GM21737 (cell line): ENCODE measurements at regions not wholly inside any gene's neighbourhood (a gene's known extent, or its start where the extent isn't known, plus 50 kb on each side); places are given as distances from the start of the nearest gene placed in this dataset.
"Not testable (repeated sequence)": the region's sequence is repeated elsewhere in the genome, so short reads cannot be mapped to it uniquely, and the experiment has no call there.

ENCODE experiments used
- ATAC-seq: cut with Tn5 transposase; IDR thresholded peaks from one replicate; pipeline ENCODE4 v1.9.1; 2021; ENCODE audit warnings: mild to moderate bottlenecking, moderate library complexity; ENCODE audit not compliant: unreplicated experiment

- ATAC-seq = no peak
These were observed 357.8 kb downstream of the TMEM167A start for GRCh38 chr5:82719368-82719767.

DNA sequence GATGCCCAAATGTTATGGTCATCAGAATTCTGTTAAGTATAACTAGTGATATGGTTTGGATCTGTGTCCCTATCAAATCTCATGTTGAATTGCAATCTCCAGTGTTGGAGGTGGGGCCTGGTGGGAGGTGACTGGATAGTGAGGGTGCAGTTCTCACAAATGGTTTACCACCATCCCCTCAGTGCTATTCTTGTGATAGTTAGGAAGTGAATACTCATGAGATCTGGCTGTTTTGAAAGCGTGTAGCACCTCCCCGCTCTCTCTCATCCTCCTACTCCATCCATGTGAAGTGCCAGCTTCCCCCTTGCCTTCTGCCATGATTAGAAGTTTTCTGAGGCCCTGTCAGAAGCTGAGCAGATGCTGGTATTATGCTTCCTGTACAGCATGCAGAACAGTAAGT lies 359.5 kb downstream of the TMEM167A start:
- ATAC-seq = no peak

- ATAC-seq = not testable (repeated sequence)
These were observed 362.5 kb downstream of the TMEM167A start for GRCh38 chr5:82714732-82715131.

DNA sequence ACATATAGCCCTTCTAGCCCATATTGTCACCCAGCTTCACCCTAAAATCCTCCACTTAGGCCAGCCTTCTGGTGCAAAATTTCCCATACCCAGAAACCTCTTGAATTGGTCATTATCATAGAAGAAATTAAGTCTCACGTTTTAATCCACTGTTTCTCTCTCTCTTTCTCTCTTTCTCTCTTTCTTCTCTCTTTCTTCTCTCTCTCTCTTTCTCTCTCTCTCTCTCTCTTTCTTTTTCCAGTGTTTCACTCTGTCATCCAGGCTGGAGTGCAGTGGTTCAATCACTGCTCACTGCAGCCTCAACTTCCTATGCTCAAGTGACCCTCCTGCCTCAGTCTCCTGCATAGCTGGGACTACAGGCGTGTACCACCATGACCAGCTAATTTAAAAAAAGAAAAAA lies 363.4 kb downstream of the TMEM167A start:
- no peak for ATAC-seq

GRCh38 chr5:82707741-82708140 lies 369.5 kb downstream of the TMEM167A start:
- no peak for ATAC-seq

DNA sequence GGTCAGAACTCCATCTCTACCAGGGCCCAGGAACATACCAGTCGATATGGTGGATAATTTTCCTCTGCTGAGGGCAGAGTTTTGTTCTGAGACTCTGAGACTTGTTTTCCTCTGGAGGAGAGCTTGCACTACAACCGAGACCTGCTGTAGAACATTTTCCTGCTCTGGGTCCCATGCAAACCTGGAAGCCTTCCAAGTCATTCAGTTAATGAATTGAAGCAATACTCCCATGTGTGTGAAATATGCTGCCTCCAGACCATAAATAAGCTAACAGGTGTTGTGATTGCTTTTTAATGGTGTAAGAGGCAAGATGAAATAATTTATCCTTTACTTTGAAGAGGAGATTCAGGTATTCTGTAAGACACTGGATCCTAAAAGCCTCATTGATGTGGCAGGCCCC lies 372.8 kb downstream of the TMEM167A start:
- ATAC-seq = no peak

DNA sequence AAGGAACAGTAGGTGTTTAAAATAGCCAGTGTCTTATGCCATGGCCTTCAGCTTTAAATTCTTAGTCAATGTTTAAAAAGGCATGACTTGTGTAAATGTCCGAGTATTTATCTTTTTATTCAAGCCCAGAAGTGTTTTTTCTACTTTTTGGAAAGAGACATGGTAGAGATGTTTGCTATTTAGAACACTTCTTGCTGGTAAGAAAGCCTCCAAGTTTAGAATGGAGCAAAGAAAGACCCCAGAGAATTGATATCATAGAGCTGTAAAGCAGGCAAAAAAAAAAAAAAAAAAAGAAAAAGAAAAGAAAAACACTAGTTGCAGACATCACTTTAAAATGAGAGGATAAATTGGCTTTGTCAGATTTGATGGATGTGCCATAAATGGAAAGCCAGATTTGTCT lies 375.1 kb downstream of the TMEM167A start:
- no peak for ATAC-seq

DNA sequence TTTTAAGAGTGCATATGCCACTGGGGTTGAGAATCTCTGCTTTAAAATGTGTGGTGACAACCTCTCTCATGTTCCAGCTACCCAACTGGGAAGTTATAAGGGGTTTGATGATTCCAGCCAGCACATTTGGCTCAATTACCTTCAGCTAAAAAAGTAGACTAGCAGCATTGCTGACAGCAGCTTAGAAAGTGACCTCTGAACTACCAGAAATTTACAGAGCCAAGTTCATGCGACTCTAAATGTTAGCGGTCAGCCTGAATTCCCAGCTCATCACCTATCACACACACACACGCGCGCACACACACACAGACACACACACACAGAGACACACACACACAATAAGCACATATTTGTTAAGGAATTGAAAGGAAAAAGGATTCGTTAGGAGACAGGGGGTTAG lies 377.5 kb downstream of the TMEM167A start:
- no peak for ATAC-seq

DNA sequence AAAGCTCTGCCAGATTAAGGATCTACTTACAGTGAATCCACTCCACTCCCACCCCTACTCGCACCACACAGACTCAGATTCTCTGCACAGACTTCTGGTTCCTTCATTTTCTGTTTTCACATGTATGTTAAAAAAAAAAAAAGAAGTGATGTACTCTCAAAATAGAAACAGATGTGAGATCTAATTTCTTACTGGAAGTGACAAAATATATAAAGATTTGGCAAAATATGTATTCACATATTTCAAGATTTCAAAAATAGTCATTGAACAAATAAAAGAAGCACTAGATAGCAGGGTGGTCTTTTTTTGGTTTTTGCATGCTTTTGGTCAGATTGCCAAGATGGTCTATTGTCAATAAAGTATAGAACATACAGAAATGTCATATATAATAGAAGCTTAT lies 379.2 kb downstream of the TMEM167A start:
- ATAC-seq = no peak

DNA sequence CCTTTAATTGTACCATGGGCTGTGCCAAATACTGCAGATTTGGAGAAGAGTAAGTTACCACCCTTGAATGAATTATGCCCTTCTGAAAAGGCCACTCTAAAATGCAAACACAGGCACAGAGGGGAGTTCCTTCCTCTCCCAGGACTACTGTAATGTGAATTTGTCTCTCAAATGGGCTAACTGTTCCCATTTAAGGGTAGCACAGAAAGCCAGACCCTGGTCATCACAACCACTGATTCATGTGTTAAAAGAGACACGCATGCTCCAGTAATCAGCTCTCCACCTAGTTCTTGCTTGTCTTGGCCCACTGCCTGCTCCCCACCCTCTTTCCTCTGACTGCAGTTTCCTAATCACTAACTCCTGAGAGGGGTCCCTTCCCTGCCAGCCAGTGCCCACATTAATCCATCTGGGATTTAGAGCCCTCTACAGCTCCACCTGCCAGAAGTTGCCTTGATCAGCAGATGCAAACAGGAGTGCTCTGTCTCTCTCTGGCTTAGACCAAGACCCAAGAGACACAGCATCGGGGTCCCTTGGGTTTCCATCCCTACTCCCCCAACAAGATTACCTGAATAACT lies 382.4 kb downstream of the TMEM167A start:
- ATAC-seq = no peak

- no peak for ATAC-seq
These were observed 384.4 kb downstream of the TMEM167A start for GRCh38 chr5:82692826-82693225.

DNA sequence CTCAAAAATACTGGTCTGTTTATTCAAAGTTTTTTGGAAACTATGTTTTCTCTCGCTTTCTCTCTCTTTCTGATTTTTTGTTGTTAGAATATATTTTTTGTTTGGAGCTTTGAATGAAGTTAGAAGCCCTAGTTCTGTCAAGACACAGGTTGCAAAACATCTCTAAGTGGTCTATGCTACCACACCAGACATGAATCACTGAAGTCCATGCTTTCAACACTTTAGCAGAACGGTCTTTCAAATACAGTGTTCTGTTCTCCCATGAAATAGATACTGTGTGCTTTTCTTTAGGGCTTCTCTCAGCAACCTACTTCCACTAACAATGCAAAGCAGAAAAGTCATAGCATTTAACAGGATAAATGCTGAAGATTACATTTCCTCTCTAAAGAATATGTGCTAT lies 392.5 kb downstream of the TMEM167A start:
- no peak for ATAC-seq

GRCh38 chr5:82684165-82684564 lies 393.0 kb downstream of the TMEM167A start:
- ATAC-seq = no peak

DNA sequence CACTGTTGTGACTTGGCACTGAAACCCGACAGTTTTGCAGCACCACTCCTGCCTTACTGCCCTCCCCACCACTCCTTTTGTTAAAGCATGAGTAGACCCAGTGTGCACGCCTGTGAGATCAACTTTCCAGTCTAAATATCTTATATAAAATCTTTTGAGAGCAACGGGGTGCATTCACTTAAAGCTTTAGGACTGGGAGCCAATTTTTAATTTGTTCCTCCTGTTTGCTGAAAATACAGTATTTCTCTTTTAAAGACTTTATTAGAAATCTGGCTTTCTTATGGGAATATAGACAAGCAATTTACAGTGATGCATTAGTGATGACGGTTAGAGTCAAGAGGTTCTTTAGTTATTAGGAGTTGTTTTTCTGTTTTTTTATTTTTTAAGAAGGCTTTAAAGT lies 397.5 kb downstream of the TMEM167A start:
- ATAC-seq = no peak

DNA sequence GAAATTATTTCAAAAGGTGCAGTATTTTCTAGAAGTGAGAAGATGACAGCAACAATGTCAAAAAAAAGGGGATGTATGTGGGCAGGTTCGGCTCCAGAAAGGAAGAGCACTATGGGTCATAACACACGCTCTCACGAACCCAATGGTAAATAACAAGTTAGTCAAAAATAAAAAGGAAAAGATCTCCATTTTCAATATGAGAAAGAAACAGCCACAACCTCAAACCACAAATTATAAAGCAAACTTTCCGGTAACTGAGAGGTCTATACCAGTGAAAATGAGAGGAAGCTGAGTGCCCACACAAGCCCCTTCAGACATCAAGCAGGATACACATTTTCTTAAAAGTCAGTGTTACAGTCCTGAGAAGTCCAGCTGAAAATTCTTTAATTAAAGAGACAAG lies 398.5 kb upstream of the RPS23 start:
- peak; percentile 74 for ATAC-seq

DNA sequence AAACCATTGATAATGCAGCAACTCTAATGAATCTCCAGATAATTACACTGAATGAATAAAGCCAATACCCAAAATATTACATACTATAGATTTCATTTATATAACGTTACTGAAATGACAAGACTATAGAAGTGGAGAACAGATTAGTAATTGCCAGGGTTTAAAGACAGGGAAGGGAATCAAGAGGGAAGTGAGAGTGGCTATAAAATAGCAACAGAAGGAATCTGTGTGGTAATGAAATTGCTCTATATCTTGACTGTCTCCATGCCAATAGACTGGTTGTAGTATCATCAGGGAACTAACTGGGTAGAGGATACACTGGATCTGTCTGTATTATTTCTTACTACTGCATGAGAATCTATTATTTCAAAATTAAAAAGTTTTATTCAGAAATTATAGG lies 396.5 kb upstream of the RPS23 start:
- no peak for ATAC-seq

DNA sequence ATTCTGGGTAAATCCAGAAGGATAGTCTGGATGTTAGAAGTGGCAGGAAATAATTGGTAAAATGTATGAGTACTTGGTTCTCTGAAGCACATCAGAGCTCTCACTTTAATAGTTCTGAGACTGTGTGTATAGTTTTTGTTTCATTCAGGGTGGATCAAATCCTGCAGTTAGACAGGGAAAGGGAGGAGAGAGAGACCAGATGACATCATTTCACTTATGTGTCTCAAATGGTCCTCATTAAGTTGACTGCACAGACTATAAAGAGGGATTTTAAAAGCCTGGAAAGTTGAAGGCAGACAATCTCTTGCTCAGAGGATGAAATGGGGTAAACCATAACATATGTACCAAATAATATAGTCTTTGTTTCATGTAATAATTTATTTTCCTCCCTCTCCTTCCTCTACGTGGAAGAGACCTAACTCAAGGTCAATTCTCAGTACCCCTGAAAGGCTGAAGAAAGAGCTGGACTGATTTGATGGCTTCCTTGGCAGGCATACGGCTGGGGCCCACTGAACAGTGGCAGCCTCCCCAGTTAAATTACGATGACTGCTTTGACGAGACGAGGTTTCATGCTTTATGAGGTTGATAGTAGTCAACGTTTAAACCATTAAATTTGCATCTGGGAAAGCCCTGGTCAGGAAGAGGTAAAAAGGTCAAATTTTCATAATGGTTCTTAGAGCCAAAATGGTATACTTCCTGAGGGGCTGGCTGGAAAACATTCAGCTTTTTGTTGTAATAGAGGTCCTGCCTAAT lies 395.1 kb upstream of the RPS23 start:
- no peak for ATAC-seq

- no peak for ATAC-seq
These were observed 392.5 kb upstream of the RPS23 start for GRCh38 chr5:82670692-82671091.

DNA sequence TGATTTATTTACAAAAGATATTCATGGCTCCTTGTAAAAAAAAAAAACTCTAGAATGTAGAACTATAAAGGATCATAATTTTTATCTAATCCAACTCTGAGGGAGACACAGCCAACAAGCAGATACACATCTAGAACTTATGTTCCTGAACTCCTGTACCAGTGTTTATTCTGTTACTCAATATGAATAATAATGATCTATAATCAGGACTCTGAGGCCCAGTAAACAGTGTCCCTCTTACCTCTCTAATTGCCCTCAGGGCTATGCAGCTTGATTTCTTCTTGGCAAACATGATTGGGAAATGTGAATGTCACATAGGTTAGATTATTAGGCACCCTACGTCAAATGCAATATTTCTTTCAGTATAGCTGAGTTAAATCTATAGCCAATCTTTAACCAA lies 391.6 kb upstream of the RPS23 start:
- ATAC-seq = no peak

GRCh38 chr5:82666312-82666711 lies 388.2 kb upstream of the RPS23 start:
- ATAC-seq = no peak

- no peak for ATAC-seq
These were observed 386.6 kb upstream of the RPS23 start for GRCh38 chr5:82664732-82665131.

DNA sequence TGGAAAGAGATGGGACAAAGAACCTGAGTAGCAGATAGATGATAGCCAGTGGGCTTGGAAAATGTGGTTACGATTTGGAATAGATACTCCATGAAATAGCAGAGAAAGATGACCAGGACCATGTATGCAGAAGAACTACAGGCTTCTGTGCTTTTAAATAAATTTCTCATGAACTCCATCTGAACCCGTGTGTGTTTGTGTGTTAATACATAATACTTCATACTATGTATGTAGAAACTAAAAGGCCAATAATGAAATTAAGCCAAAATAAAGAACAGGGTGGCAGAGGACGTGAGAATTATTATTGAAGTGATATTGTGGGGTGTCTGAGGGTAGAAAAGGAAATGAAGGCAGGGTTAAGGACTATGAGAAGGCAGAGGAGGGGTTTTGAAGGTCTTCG lies 385.1 kb upstream of the RPS23 start:
- ATAC-seq = no peak

DNA sequence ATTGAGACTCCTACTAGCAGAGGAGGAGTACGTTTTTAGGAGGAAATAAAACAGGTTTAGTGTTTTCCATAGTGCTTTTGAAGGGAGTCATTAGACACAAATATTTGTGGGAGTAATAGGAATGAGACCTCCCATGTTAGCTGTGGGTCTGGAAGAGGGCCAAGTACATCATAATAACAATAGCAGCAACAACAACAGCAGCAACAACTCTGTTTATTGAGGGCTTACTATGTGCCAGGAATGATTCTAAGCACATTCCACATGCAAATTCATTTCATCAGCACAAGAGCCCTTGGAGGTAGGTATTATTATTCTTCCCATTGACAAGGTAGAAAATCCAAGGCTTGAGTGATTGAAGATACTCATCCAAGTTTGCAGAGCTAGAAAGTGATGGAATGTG lies 384.2 kb upstream of the RPS23 start:
- ATAC-seq = no peak
